ENCODE measurements at regions not wholly inside any gene's neighbourhood (a gene's known extent, or its start where the extent isn't known, plus 50 kb on each side); places are given as distances from the start of the nearest gene placed in this dataset.

GRCh38 chr7:85522070-85522469 lies 335.2 kb upstream of the SEMA3D start:
- DNase-seq (ENCODE audit: low read depth): no peak
- no peak for TF ChIP-seq CTCF (IDR thresholded peaks at IDR 0.05; ENCODE audit: low read depth, low read length, missing control alignments)
- no peak overlapping the region for H3K4me3 ChIP-seq (ENCODE audit: low read depth, low read length)
- in situ Hi-C loops (cut with HindIII; ENCODE audit: low sequenced_read_pairs): no loop called here

- DNase-seq (ENCODE audit: low read depth): no peak
- in situ Hi-C loops (cut with HindIII; ENCODE audit: low sequenced_read_pairs): no loop called here
- TF ChIP-seq CTCF (IDR thresholded peaks at IDR 0.05; ENCODE audit: low read depth, low read length, missing control alignments): no peak
- H3K4me3 ChIP-seq (ENCODE audit: low read depth, low read length): no peak overlapping the region
Measured at GRCh38 chr7:85521108-85521694, 334.3 kb upstream of the SEMA3D start.

- TF ChIP-seq CTCF (IDR thresholded peaks at IDR 0.05; ENCODE audit: low read depth, low read length, missing control alignments): no peak
- no peak overlapping the region for H3K4me3 ChIP-seq (ENCODE audit: low read depth, low read length)
- no peak for DNase-seq (ENCODE audit: low read depth)
- in situ Hi-C loops (cut with HindIII; ENCODE audit: low sequenced_read_pairs): no loop called here
Measured at GRCh38 chr7:85520175-85520574, 333.3 kb upstream of the SEMA3D start.

- no peak for TF ChIP-seq CTCF (IDR thresholded peaks at IDR 0.05; ENCODE audit: low read depth, low read length, missing control alignments)
- no peak for DNase-seq (ENCODE audit: low read depth)
- in situ Hi-C loops (cut with HindIII; ENCODE audit: low sequenced_read_pairs): no loop called here
Measured at GRCh38 chr7:85516675-85517074, 329.8 kb upstream of the SEMA3D start.

GRCh38 chr7:85512790-85513189 lies 325.9 kb upstream of the SEMA3D start:
- DNase-seq (ENCODE audit: low read depth): no peak
- in situ Hi-C loops (cut with HindIII; ENCODE audit: low sequenced_read_pairs): no loop called here
- TF ChIP-seq CTCF (IDR thresholded peaks at IDR 0.05; ENCODE audit: low read depth, low read length, missing control alignments): no peak
- no peak overlapping the region for H3K4me3 ChIP-seq (ENCODE audit: low read depth, low read length)

More at GRCh38 chr7:85516675-85517074, 329.8 kb upstream of the SEMA3D start:
- no peak overlapping the region for H3K4me3 ChIP-seq (ENCODE audit: low read depth, low read length)

- H3K4me3 ChIP-seq (ENCODE audit: low read depth, low read length): no peak overlapping the region
- no peak for TF ChIP-seq CTCF (IDR thresholded peaks at IDR 0.05; ENCODE audit: low read depth, low read length, missing control alignments)
- no peak for DNase-seq (ENCODE audit: low read depth)
- in situ Hi-C loops (cut with HindIII; ENCODE audit: low sequenced_read_pairs): no loop called here
Measured at GRCh38 chr7:85510287-85510686, 323.4 kb upstream of the SEMA3D start.
